ENCODE measurements at regions not wholly inside any gene's neighbourhood (a gene's known extent, or its start where the extent isn't known, plus 50 kb on each side); places are given as distances from the start of the nearest gene placed in this dataset.

- Histone ChIP-seq H3K9me3 (no peaks in the 10 kb centered on the region), H3K4me3 (ENCODE audit: low read depth, low read length) (no peak overlapping the region), H3K36me3 (no peaks in the 10 kb centered on the region), H3K27me3 (no peaks in the 10 kb centered on the region), H3K4me1 (no peaks in the 10 kb centered on the region)
- TF ChIP-seq CTCF (IDR thresholded peaks at IDR 0.05; ENCODE audit: low read depth, low read length) = no peak
- DNase-seq = no peak
Observed at GRCh38 chr5:130462516-130462915, 558.3 kb downstream of the CHSY3 start.

GRCh38 chr5:130455175-130455574 lies 550.9 kb downstream of the CHSY3 start:
- no peak for DNase-seq
- Histone ChIP-seq H3K27me3 (no peaks in the 10 kb centered on the region), H3K36me3 (no peaks in the 10 kb centered on the region), H3K4me3 (ENCODE audit: low read depth, low read length) (no peak overlapping the region), H3K9me3 (no peaks in the 10 kb centered on the region), H3K4me1 (no peaks in the 10 kb centered on the region)
- TF ChIP-seq CTCF (IDR thresholded peaks at IDR 0.05; ENCODE audit: low read depth, low read length) = no peak

GRCh38 chr5:130452744-130453143 lies 548.5 kb downstream of the CHSY3 start:
- no peaks in the 10 kb centered on the region for H3K27me3 ChIP-seq
- TF ChIP-seq CTCF (IDR thresholded peaks at IDR 0.05; ENCODE audit: low read depth, low read length) = no peak
- H3K9me3 ChIP-seq = no peaks in the 10 kb centered on the region
- DNase-seq = no peak
- no peaks in the 10 kb centered on the region for H3K4me1 ChIP-seq
- H3K36me3 ChIP-seq = no peaks in the 10 kb centered on the region
- no peak overlapping the region for H3K4me3 ChIP-seq (ENCODE audit: low read depth, low read length)

- no peak for DNase-seq
- no peak for TF ChIP-seq CTCF (IDR thresholded peaks at IDR 0.05; ENCODE audit: low read depth, low read length)
- Histone ChIP-seq H3K4me3 (ENCODE audit: low read depth, low read length) (no peak overlapping the region), H3K27me3 (no peaks in the 10 kb centered on the region), H3K36me3 (no peaks in the 10 kb centered on the region), H3K9me3 (no peaks in the 10 kb centered on the region), H3K4me1 (no peaks in the 10 kb centered on the region)
Observed at GRCh38 chr5:130436430-130436829, 532.2 kb downstream of the CHSY3 start.

GRCh38 chr5:130427222-130427955 lies 523.1 kb downstream of the CHSY3 start:
- Histone ChIP-seq H3K4me1 (no peaks in the 10 kb centered on the region; the same call in 1 of the 2 replicates), H3K27me3 (no peaks in the 10 kb centered on the region), H3K9me3 (no peaks in the 10 kb centered on the region), H3K36me3 (no peaks in the 10 kb centered on the region), H3K4me3 (ENCODE audit: low read depth, low read length) (no peak overlapping the region)
- DNase-seq = no peak
- no peak for TF ChIP-seq CTCF (IDR thresholded peaks at IDR 0.05; ENCODE audit: low read depth, low read length)

GRCh38 chr5:130425424-130425823 lies 521.2 kb downstream of the CHSY3 start:
- no peak for DNase-seq
- no peaks in the 10 kb centered on the region for H3K36me3 ChIP-seq

More at GRCh38 chr5:130425424-130425823, 521.2 kb downstream of the CHSY3 start:
- Histone ChIP-seq H3K9me3 (no peaks in the 10 kb centered on the region; the same call in 1 of the 2 replicates), H3K4me1 (no peaks in the 10 kb centered on the region; the same call in 1 of the 2 replicates), H3K4me3 (ENCODE audit: low read depth, low read length) (no peak overlapping the region), H3K27me3 (no peaks in the 10 kb centered on the region)
- no peak for TF ChIP-seq CTCF (IDR thresholded peaks at IDR 0.05; ENCODE audit: low read depth, low read length)

All from BE2C (cell line).